HG02642 (cell line): ENCODE measurements at regions not wholly inside any gene's neighbourhood (a gene's known extent, or its start where the extent isn't known, plus 50 kb on each side); places are given as distances from the start of the nearest gene placed in this dataset.

Source experiments
- ATAC-seq: cut with Tn5 transposase; IDR thresholded peaks from one replicate; pipeline ENCODE4 v1.9.1; 2021; ENCODE audit warnings: mild to moderate bottlenecking; ENCODE audit not compliant: unreplicated experiment, poor library complexity

DNA sequence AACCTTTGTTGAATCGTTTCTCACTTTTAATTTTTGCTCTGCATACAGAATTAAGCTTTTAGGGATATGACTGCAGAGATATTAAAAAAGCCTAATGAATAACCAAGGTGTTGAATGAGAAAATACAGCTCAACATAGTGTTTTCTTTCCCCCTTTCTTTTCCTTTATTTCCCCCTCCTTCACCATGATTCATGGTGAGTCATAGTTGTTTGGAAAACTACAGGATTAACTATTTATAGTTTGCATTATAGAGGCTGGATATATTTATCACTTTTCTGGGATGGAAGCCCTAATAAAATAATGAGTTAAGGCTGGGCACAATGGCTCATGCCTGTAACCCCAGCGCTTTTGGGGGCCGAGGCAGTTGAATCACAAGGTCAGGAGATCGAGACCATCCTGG is 115.0 kb downstream of the DNAJB9 start:
- ATAC-seq, result no peak

DNA sequence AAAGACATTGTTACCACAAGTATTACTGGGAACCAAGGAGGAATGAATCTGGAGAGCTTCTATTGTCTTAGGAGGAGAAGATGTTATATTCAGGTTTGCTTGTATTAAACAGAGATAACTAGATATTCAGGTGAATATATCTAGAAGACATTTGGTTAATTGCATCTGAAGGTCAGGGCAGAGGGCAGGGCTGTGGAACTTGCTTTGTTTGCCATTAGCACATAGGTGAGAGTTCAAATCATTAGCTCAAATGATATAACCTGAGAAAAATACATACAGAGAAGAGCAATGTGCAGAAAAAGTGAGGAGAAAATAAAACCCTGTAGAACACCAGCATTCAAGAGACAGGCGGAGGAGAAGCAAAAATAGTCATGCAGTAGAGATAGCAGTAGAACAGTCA is 116.8 kb downstream of the DNAJB9 start:
- no peak for ATAC-seq

DNA sequence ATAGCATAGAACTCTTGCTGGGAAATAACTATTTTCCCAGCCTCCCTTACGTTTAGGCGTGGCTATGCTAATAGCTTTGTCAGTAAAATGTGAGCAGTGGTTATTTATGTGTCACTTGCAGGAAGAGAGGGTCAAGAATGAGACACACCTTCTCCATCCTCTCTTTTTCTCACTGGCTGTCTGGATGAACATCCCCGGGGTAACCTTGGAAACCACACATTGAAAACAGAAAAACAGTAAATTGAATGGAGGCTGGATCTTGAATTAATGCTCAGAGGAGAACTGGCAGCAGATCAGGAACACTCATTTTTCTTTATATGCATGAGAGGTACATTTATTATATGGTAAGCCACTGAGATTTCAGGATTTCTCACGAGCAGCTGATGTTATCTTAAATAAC is 127.6 kb downstream of the DNAJB9 start:
- ATAC-seq, result no peak

DNA sequence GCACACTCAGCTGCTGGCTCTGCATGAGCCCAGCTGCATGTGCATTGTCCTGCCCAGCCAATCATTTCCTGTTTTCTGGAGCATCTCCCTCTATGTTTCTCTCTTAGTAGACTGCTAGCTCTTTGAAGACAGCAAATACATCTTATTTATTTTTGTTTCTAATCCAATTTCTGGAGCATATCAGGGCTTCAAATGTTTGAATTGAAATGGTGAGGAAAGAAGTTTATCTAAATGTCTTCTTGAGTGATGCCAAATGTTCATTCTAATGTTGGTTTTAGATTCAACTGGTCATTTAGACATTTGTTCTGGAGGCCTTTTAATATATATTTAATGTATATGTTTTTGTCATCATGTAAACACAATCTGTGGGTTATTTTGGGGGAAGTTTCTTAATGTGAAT is 141.9 kb downstream of the DNAJB9 start:
- ATAC-seq, result no peak

DNA sequence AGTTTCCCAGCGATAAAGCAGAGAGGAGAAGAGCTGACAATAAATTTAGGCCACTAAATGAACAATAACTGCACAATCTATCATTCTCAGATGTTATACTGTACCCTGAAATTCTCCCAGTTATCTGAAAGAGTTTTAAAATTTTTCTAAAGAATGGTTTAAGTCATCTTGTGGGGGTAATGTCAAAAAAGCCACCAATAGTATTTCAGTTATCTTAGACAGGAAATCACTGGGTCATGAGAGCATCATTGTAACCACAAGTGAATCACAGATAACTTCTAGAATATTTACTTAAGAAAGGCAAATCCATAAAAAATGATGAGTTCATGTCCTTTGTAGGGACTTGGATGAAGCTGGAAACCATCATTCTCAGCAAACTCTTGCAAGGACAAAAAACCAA is 147.1 kb downstream of the DNAJB9 start:
- no peak for ATAC-seq

DNA sequence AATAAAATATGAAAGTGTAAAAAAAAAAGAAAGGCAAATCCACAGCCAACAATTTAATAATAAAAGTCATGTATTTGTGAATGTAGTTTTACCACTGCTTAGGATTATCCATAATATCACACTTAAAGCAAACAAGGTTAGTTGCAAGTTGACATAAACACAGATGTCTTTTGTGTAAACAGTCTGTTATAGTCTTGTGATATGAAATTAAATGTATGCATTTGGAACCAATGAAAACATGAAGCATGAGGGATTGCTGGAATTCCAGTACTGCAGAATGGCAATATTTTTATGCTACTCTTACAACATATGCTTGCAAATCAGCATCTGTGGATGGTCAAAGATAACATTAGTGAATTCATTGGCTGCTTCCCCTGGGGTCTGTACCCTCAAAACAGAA is 148.1 kb downstream of the DNAJB9 start:
- no peak for ATAC-seq

DNA sequence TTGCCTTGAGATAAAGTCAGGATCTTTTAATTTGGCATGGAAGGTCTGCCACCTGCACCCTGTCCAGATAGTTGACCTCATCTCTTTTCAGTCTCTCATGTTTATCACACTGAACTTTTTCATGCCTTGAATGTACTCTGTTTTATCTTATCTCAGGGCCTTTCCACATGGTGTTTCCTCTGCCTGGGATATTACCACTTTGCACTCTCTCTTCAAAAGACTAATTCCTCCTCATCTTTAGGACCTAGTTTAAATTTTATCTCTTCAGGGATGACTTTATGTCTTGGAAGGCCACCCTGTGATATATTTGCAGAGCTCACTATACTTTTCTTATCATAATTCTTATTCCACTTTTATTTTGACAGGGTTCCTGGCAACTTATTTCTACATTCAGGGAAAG is 150.0 kb downstream of the DNAJB9 start:
- ATAC-seq, result no peak

DNA sequence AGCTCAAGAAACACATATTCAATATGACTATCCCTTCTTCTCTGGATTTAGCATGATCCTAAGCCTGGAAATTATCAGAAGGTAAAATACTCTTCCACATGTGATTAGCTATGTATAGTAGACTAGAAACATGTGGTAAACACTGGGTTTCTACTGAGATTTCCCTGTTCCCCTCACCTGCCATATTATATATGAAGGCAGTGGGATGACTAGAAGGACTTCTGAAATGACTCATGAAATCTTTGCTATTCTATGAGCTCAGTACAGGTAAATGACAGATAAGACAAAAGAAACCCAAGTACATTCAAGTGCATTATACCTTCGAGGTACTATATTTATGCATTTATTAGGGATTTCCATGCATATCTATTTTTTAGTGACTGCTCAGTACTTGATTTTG is 152.9 kb downstream of the DNAJB9 start:
- no peak for ATAC-seq

DNA sequence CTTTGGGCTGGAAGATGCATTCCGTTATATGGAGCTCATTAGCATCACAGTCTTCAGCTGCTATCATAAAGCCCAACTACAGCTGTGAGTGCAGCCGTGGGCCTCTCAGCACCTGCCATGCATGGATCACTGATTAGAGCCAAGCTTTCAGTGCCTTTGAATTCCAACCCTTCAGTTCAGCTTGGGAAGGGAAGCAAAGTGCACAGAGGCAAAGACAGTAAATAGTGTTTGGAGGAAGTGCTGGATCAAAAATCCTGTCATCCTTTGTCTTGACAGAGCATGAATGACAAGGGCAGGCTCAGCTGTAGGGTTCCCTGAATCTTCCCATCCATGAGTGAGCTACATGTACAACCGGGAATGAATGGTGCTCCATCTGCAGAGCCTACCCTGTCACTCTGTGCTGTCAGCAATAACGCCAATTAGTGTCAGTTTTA is 153.7 kb downstream of the DNAJB9 start:
- no peak for ATAC-seq

DNA sequence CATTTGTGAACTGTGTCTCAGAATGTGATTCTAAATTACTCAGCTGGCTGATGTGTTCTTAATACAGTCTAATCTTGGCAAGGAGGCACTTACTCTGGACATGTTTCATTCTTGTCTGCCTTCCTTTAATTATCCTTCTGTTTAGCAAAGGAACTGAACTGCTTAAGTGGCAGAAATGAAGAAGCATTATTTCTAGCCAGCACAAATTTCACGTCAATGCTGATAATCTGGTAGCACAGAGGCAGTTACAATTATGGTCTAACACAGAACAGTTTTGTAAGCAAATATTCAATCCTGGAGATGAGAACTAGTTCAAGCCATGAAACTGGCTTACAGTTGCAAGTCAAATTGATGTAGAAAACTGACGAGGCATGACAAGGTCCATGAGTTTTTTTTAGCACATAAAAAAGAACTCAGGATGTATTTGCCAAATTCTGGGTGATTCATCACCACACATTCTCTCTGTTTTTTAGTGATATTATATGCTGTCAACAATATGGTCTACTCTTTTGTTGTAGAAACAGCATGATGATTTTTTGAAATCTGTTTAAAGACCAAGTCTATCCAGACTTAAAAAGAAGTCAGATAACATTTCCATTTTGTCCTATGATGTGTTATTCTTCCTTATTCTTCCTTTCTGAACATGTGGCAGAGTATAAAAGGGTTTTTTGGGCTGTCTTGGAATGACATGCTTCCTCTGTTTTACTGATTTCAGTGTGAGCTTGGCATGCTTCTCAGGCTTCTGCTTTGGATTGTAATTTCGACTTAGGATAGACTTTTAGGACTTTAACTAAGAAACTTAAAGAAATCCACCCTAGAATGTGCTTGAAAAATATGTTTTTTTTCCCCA is 154.8 kb downstream of the DNAJB9 start:
- no peak for ATAC-seq

DNA sequence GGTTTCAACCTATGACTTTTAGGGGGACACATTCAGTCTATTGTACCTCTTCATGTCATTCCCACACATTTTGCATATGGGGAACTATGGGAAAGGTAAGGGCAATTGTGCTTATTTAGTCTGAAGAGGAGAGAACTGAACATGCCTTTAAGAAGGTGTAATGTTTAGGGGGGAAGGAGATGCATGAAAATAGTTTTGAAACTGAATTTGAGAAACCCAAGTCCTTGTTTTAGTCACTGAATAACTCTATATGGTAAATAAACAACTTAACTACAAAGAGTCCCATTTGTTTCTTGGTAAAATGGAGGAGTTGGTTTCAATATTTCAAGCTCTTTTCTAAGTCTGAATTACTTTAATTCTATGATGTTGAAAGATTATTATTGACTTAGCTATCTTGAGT is 166.1 kb downstream of the DNAJB9 start:
- ATAC-seq, result no peak

DNA sequence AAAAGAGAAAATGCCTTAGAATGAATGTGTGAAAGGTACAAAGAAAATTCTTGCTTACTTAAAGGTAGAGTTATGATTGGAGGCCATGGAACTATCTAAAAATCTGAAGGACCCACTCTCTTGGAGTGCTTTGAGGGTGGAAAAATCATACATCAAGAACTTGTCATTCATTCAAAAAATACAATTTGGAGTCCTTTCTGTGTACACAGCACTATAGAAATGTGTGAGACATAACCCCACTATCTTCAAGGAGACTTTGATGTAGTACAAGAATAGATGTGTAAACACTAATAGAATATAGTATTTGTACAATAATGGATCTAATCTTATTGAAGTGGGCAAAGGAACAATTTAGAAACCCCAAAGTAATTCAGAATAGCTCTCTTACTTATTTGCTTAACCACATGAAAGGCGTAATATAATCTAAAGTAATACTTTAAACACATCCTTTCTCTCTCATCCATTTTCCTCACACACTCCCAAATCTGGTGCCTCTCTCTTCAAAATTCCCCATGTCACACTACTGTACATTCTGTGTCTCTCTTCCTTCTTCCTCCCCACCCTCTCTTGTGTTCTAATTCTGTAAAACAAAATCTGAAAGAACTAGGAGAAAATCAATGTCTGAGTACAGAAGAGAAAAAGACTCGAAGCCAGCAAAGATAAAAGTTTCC is 166.7 kb downstream of the DNAJB9 start:
- ATAC-seq, result no peak

DNA sequence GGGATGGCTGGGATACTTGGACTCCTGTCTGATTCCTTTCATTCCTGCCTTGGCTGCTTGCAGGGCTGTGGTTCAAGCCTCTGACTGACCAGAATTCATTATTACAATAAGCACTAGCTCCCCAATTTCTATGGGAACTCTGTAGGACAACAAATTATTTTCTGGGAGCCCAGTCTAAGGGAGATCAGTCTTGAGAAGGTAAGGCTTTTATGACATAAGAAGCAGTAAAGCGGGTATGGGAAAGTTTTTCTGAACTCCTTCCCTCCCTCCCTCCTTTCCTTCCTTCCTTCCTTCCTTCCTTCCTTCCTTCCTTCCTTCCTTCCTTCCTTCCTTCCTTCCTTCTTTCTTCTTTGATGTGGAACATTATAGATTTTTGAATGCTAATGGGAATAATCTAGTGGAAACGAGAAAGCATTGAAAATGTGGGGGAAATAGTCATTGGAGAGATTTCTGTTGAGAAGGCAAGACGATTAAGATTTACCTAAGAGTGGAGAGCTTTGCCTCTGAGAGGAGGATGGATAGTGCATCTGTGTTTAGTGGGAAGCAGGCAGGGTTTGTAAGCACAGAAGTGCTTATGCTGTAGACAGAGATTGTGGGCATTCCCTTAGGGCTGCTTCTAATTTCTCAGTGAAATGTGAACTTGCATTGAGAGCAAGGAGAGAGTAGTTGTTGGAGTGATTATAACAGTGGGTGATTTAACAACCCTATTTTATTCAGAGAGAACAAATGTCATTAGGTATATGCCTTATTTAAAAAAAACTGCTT is 201.5 kb downstream of the DNAJB9 start:
- no peak for ATAC-seq

DNA sequence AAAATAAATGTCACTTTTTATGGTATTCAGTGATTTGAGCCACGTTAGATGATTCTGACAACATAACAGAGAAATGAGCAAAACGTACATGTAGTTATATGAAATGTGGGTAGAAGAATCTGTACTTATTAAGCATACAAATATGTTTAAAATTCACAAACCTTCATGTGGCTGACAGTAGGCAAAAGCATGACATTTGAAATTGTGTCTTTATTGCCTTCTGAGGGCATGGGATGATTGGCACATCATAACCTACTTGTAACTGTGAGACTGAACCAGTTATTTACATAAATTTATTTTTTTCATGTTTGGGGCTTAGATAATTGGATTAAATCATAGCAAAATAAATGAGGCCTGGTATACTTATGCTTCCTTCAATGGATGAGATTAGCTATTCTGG is 202.2 kb downstream of the DNAJB9 start:
- no peak for ATAC-seq

DNA sequence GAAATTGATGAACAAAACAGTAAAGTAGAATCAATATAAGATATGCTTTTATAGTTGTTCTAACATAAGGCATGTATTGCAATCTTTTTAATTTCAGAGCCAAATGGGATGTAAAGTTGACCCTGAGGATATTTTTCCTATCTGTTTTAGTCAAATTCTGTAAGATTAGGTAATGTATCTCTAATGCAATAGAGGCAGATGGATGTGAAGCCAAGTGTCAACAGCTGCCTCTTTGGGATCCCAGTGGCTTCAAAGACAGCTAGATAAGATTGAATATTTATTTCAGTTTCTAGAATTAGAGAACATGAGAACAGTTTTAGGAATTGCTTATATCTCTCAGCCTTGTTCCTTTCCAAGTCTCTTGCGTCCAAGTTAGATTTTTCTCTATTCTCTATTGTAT is 208.3 kb downstream of the DNAJB9 start:
- no peak for ATAC-seq

DNA sequence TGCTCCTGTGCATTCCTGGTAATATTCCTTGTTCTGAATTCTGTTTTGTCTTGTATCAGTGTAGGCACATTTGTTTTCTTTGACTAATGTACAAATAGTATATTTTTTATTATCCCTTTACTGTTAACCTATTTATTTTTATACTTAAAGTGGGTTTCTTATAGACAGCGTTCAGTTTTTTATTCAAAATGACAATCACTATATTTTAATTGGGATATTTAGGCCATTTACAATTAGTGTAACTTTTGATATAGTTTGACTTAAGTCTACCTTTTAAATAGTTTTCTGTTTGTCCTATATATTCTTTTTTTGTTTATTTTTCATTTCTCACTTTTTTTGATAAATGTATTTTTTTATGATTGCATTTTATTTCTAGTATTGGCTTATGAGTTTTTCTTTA is 219.8 kb downstream of the DNAJB9 start:
- no peak for ATAC-seq

DNA sequence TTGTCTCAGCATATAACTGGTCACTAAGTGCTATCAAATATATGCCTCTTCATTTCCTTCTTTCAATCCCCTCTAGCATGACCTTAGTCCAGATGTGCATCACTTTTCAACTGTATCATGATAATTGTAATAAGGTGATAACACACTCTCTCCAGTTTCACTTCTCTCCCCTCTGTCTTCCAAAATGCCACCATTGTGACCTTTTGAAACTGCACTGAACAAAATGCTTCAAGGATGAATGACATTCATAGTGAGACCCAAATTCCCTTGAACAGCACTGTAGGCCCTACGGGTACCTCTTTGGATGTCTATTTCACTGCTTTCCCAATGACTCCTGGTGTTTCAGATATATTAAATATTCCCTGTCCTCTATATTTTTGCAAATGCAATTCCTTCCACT is 224.8 kb downstream of the DNAJB9 start:
- no peak for ATAC-seq

DNA sequence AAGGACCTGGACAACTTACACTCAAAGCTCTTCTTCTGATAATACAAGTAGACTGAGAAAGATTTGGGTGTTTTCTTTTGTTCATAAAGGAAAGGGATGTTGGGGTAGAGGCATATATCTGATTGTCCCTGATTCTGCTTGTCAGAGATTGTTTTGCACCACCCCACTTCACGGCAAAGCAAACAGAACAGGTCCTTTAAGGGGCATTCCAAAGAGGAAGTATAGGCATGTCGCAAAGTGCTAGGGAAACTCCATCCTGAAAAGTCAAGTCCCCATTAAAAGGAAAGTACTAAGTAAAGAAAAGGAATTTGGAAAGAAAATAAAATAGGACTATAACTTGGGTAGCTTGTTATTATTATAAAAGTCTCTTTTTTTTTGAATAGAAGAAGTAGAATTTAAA is 233.0 kb downstream of the DNAJB9 start:
- ATAC-seq, result no peak

DNA sequence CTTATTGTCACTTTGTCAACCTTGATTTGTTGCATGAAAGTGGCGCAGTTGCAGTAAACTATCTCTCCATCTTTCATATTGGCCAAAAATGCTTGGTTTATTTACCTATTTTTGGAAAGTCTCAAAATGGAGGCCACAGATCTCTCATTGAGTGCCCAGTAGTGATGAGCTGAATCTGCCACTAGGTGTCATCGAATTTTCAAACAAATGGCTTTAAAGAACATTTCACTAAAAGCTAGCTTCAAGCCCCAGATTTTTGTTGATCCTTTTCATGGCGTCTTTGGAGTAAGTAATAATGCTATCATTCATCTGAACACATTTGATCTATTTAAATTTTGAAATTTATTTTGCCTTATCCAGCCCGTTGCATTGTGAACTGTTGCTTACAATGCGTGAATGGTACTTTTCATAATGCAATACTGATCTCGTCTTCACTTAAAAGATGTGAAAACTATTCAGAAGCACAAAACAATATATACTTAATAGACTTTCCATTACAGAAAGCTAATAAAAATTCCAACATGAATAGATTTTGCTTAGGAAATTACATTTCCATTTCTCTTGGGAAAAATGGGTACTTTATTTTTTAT is 236.2 kb downstream of the DNAJB9 start:
- no peak for ATAC-seq

DNA sequence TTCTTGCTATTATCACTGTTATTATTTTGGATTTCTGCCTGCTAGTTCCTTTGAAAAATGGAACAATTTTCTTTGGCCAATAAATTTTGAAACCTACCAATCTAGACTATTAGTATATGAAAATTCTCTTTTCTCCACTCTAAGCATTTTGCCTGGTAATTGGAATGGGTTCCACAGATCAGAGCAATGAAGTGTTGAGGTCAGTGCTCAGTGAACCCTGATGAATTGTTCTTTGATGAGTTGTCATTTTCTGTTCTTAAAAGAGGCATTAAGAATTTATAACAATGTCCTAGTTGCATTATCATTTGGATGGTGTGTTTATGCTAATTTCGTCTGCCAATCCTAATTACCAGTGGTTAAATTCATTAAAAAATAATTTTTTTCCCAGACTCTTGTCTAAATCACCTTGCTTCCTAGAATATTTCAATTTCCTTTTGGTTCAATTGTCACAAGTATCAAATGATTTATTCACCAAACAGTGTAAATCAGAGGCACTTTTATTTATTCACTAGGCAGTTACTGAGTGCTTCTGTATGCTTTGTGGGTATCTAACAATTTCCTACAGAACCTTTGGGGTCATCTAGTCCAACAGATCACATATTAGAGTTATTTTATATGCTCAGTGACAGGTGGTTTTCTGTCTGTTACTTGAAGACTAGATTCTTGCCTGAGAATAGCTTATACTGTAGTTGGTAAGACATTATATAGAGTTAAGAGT is 239.0 kb downstream of the DNAJB9 start:
- no peak for ATAC-seq
